ENCODE measurements at regions not wholly inside any gene's neighbourhood (a gene's known extent, or its start where the extent isn't known, plus 50 kb on each side); places are given as distances from the start of the nearest gene placed in this dataset.

- intact Hi-C loops (cut with micrococcal nuclease), result no loop called here
- Mint-ChIP-seq H3K9me3 (peaks cover 3% of the 10 kb centered on the region), H3K27me3 (no peaks in the 10 kb centered on the region), H3K4me3 (no peak overlapping the region), H3K36me3 (no peaks in the 10 kb centered on the region), H3K4me1 (ENCODE audit: low read depth) (no peaks in the 10 kb centered on the region), H3K27ac (no peak overlapping the region)
- POLR2A ChIA-PET, result no interaction called here
- CTCF ChIA-PET, result no interaction called here
- DNase-seq, result no peak
Measured at GRCh38 chr5:162360373-162360931, 292.9 kb downstream of the GABRG2 start.

- H3K4me3 Mint-ChIP-seq, result no peak overlapping the region
- CTCF ChIA-PET, result no interaction called here
- POLR2A ChIA-PET, result no interaction called here
- DNase-seq, result no peak
- H3K9me3 Mint-ChIP-seq, result peaks cover 25% of the 10 kb centered on the region
- no peak overlapping the region for H3K27ac Mint-ChIP-seq
- H3K36me3 Mint-ChIP-seq, result no peaks in the 10 kb centered on the region
- no peaks in the 10 kb centered on the region for H3K27me3 Mint-ChIP-seq
- intact Hi-C loops (cut with micrococcal nuclease), result no loop called here
- no peaks in the 10 kb centered on the region for H3K4me1 Mint-ChIP-seq (ENCODE audit: low read depth)
Measured at GRCh38 chr5:162372256-162372655, 304.7 kb downstream of the GABRG2 start.

- peaks cover 6% of the 10 kb centered on the region for H3K9me3 Mint-ChIP-seq
- intact Hi-C loops (cut with micrococcal nuclease), result no loop called here
- ChIA-PET POLR2A (no interaction called here), CTCF (no interaction called here)
- H3K4me3 Mint-ChIP-seq, result no peak overlapping the region
- no peaks in the 10 kb centered on the region for H3K36me3 Mint-ChIP-seq
- no peak overlapping the region for H3K27ac Mint-ChIP-seq
- no peaks in the 10 kb centered on the region for H3K27me3 Mint-ChIP-seq
- no peaks in the 10 kb centered on the region for H3K4me1 Mint-ChIP-seq (ENCODE audit: low read depth)
- no peak for DNase-seq
Measured at GRCh38 chr5:162377895-162378294, 310.3 kb downstream of the GABRG2 start.

GRCh38 chr5:162382839-162383238 is 315.3 kb downstream of the GABRG2 start:
- intact Hi-C loops (cut with micrococcal nuclease), result no loop called here
- H3K36me3 Mint-ChIP-seq, result no peaks in the 10 kb centered on the region
- no peak overlapping the region for H3K4me3 Mint-ChIP-seq
- H3K27me3 Mint-ChIP-seq, result no peaks in the 10 kb centered on the region
- peaks cover 5% of the 10 kb centered on the region for H3K9me3 Mint-ChIP-seq
- ChIA-PET POLR2A (no interaction called here), CTCF (no interaction called here)
- DNase-seq, result no peak
- no peaks in the 10 kb centered on the region for H3K4me1 Mint-ChIP-seq (ENCODE audit: low read depth)
- H3K27ac Mint-ChIP-seq, result no peak overlapping the region

- H3K36me3 Mint-ChIP-seq, result no peaks in the 10 kb centered on the region
- no peaks in the 10 kb centered on the region for H3K4me1 Mint-ChIP-seq (ENCODE audit: low read depth)
- ChIA-PET CTCF (no interaction called here), POLR2A (no interaction called here)
- peaks cover 6% of the 10 kb centered on the region for H3K9me3 Mint-ChIP-seq
- intact Hi-C loops (cut with micrococcal nuclease), result no loop called here
- DNase-seq, result no peak
- no peaks in the 10 kb centered on the region for H3K27me3 Mint-ChIP-seq
- no peak overlapping the region for H3K4me3 Mint-ChIP-seq
- no peak overlapping the region for H3K27ac Mint-ChIP-seq
Measured at GRCh38 chr5:162384225-162384624, 316.7 kb downstream of the GABRG2 start.

GRCh38 chr5:162391833-162392232 is 324.3 kb downstream of the GABRG2 start:
- Mint-ChIP-seq H3K27ac (no peak overlapping the region), H3K4me1 (ENCODE audit: low read depth) (no peaks in the 10 kb centered on the region), H3K27me3 (no peaks in the 10 kb centered on the region), H3K9me3 (peaks cover 18% of the 10 kb centered on the region), H3K4me3 (no peak overlapping the region), H3K36me3 (no peaks in the 10 kb centered on the region)
- ChIA-PET CTCF (no interaction called here), POLR2A (no interaction called here)
- no peak for DNase-seq
- intact Hi-C loops (cut with micrococcal nuclease), result no loop called here

GRCh38 chr5:162392336-162392735 is 324.8 kb downstream of the GABRG2 start:
- peaks cover 20% of the 10 kb centered on the region for H3K9me3 Mint-ChIP-seq
- H3K27me3 Mint-ChIP-seq, result no peaks in the 10 kb centered on the region
- ChIA-PET POLR2A (no interaction called here), CTCF (no interaction called here)
- DNase-seq, result no peak
- no peaks in the 10 kb centered on the region for H3K36me3 Mint-ChIP-seq
- no peak overlapping the region for H3K4me3 Mint-ChIP-seq
- no peak overlapping the region for H3K27ac Mint-ChIP-seq
- intact Hi-C loops (cut with micrococcal nuclease), result no loop called here
- H3K4me1 Mint-ChIP-seq (ENCODE audit: low read depth), result no peaks in the 10 kb centered on the region

GRCh38 chr5:162393534-162393933 is 326.0 kb downstream of the GABRG2 start:
- POLR2A ChIA-PET, result no interaction called here
- intact Hi-C loops (cut with micrococcal nuclease), result no loop called here
- Mint-ChIP-seq H3K27ac (no peak overlapping the region), H3K4me1 (ENCODE audit: low read depth) (no peaks in the 10 kb centered on the region), H3K36me3 (no peaks in the 10 kb centered on the region), H3K9me3 (peaks cover 21% of the 10 kb centered on the region), H3K4me3 (no peak overlapping the region), H3K27me3 (no peaks in the 10 kb centered on the region)
- CTCF ChIA-PET, result no interaction called here
- no peak for DNase-seq

- DNase-seq, result no peak
- no peaks in the 10 kb centered on the region for H3K4me1 Mint-ChIP-seq (ENCODE audit: low read depth)
Measured at GRCh38 chr5:162407614-162408013, 340.0 kb downstream of the GABRG2 start.

GRCh38 chr5:162410365-162410764 is 342.8 kb downstream of the GABRG2 start:
- H3K36me3 Mint-ChIP-seq, result no peaks in the 10 kb centered on the region
- POLR2A ChIA-PET, result interaction anchor here (0.6 kb wide), 1 partner anchor 309 kb away, joined by 3 read pairs; no protein-coding TSS in a partner anchor
- CTCF ChIA-PET, result no interaction called here
- no peak overlapping the region for H3K27ac Mint-ChIP-seq
- no peaks in the 10 kb centered on the region for H3K27me3 Mint-ChIP-seq
- intact Hi-C loops (cut with micrococcal nuclease), result no loop called here
- no peak for DNase-seq
- H3K9me3 Mint-ChIP-seq, result peaks cover 6% of the 10 kb centered on the region
- H3K4me1 Mint-ChIP-seq (ENCODE audit: low read depth), result no peaks in the 10 kb centered on the region
- no peak overlapping the region for H3K4me3 Mint-ChIP-seq

More at GRCh38 chr5:162407614-162408013, 340.0 kb downstream of the GABRG2 start:
- POLR2A ChIA-PET, result no interaction called here
- CTCF ChIA-PET, result no interaction called here
- Mint-ChIP-seq H3K27ac (no peak overlapping the region), H3K9me3 (peaks cover 8% of the 10 kb centered on the region), H3K4me3 (no peak overlapping the region), H3K36me3 (no peaks in the 10 kb centered on the region), H3K27me3 (no peaks in the 10 kb centered on the region)
- intact Hi-C loops (cut with micrococcal nuclease), result no loop called here

- no peaks in the 10 kb centered on the region for H3K9me3 Mint-ChIP-seq
- H3K4me1 Mint-ChIP-seq (ENCODE audit: low read depth), result no peaks in the 10 kb centered on the region
- no peak for DNase-seq
- no peak overlapping the region for H3K4me3 Mint-ChIP-seq
- ChIA-PET POLR2A (no interaction called here), CTCF (no interaction called here)
- intact Hi-C loops (cut with micrococcal nuclease), result no loop called here
- H3K27me3 Mint-ChIP-seq, result no peaks in the 10 kb centered on the region
- no peak overlapping the region for H3K27ac Mint-ChIP-seq
- no peaks in the 10 kb centered on the region for H3K36me3 Mint-ChIP-seq
Measured at GRCh38 chr5:162429142-162429541, 361.6 kb downstream of the GABRG2 start.

GRCh38 chr5:162434281-162434680 is 366.7 kb downstream of the GABRG2 start:
- CTCF ChIA-PET, result no interaction called here
- H3K9me3 Mint-ChIP-seq, result peaks cover 6% of the 10 kb centered on the region
- H3K36me3 Mint-ChIP-seq, result no peaks in the 10 kb centered on the region
- POLR2A ChIA-PET, result no interaction called here
- no peaks in the 10 kb centered on the region for H3K4me1 Mint-ChIP-seq (ENCODE audit: low read depth)
- no peaks in the 10 kb centered on the region for H3K27me3 Mint-ChIP-seq
- DNase-seq, result no peak
- intact Hi-C loops (cut with micrococcal nuclease), result no loop called here
- H3K27ac Mint-ChIP-seq, result no peak overlapping the region
- no peak overlapping the region for H3K4me3 Mint-ChIP-seq

- Mint-ChIP-seq H3K27me3 (no peaks in the 10 kb centered on the region), H3K36me3 (no peaks in the 10 kb centered on the region), H3K27ac (no peak overlapping the region), H3K4me1 (ENCODE audit: low read depth) (no peaks in the 10 kb centered on the region), H3K4me3 (no peak overlapping the region), H3K9me3 (peaks cover 6% of the 10 kb centered on the region)
- ChIA-PET POLR2A (no interaction called here), CTCF (no interaction called here)
- intact Hi-C loops (cut with micrococcal nuclease), result no loop called here
- no peak for DNase-seq
Measured at GRCh38 chr5:162436055-162436454, 368.5 kb downstream of the GABRG2 start.

All from activated CD4-positive, alpha-beta memory T cell treated with anti-CD3 and anti-CD28 coated beads for 36 hours (primary cell).